WERI-Rb-1 (cell line): ENCODE measurements at regions not wholly inside any gene's neighbourhood (a gene's known extent, or its start where the extent isn't known, plus 50 kb on each side); places are given as distances from the start of the nearest gene placed in this dataset.
"Not testable (repeated sequence)": the region's sequence is repeated elsewhere in the genome, so short reads cannot be mapped to it uniquely, and the experiment has no call there.

Source experiments
- DNase-seq: peaks from one replicate; pipeline ENCODE4 v3.0.0-alpha.2; 2020
- H3K27ac ChIP-seq: fragments of 250-450 bp; sonication (Bioruptor Pico); 2 replicates; pipeline ENCODE4 v1.5.1; 2020; ENCODE audit warnings: mild to moderate bottlenecking, moderate library complexity
- H3K27me3 ChIP-seq: fragments of 250-450 bp; sonication (Bioruptor Pico); 2 replicates; pipeline ENCODE4 v1.5.1; 2021; ENCODE audit warnings: mild to moderate bottlenecking, low read depth, moderate library complexity; ENCODE audit not compliant: insufficient read depth, severe bottlenecking
- H3K36me3 ChIP-seq: fragments of 250-450 bp; sonication (Bioruptor Pico); 2 replicates; pipeline ENCODE4 v1.5.1; 2020; ENCODE audit warnings: mild to moderate bottlenecking, moderate library complexity
- H3K4me3 ChIP-seq: 2 replicates; pipeline ENCODE4 v1.5.1; 2011; ENCODE audit warnings: low read depth, mild to moderate bottlenecking, control low read depth, low read length
- H3K9me3 ChIP-seq: fragments of 250-450 bp; sonication (Bioruptor Pico); 2 replicates; pipeline ENCODE4 v1.5.1; 2021; ENCODE audit warnings: mild to moderate bottlenecking, moderate library complexity; ENCODE audit not compliant: severe bottlenecking
- TF ChIP-seq, protein P1 (sequence below): IDR thresholded peaks from 2 replicates; pipeline ENCODE4 v1.5.1; 2011; ENCODE audit warnings: low read depth, mild to moderate bottlenecking, control low read depth, inconsistent platforms, low read length

DNA sequence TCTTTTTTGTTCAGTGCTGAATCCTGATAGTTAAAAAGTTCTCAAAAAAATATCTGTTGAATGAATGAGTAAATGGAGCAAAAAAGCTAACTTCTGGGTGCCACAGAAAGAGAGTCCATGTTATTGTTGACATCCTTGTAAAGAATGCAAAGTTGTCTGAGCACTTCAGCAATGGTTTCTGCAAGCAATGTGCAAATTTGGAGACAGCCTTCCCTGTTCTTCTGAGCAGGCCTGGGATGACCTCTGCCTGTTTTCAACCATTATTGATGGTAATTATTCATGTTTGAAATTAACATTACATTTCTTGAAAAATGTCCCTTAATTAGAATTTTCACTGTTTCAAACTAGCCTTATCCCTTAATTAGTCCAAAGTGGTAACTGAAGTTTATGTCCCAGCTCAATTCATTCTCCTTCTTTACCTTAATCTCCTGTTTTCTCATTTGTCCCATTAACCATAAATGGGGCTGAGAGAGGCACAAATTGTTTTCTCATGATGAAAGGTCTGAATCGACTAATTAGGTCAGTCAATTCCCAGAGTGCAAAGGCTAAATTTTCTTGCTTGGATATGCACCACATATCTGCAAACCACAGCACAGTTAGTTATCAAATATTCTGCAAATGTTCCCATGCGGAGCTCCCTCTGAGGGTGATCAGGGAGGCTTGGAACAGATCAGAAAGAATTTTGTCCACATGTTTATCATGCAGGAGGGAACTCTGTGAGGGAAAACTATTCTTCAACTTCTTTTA is 139.4 kb upstream of the KRR1 start:
- H3K9me3 ChIP-seq: no peaks in the 10 kb centered on the region
- H3K4me3 ChIP-seq: no peak overlapping the region
- H3K36me3 ChIP-seq: no peaks in the 10 kb centered on the region
- DNase-seq: no peak
- TF ChIP-seq, protein P1, sequence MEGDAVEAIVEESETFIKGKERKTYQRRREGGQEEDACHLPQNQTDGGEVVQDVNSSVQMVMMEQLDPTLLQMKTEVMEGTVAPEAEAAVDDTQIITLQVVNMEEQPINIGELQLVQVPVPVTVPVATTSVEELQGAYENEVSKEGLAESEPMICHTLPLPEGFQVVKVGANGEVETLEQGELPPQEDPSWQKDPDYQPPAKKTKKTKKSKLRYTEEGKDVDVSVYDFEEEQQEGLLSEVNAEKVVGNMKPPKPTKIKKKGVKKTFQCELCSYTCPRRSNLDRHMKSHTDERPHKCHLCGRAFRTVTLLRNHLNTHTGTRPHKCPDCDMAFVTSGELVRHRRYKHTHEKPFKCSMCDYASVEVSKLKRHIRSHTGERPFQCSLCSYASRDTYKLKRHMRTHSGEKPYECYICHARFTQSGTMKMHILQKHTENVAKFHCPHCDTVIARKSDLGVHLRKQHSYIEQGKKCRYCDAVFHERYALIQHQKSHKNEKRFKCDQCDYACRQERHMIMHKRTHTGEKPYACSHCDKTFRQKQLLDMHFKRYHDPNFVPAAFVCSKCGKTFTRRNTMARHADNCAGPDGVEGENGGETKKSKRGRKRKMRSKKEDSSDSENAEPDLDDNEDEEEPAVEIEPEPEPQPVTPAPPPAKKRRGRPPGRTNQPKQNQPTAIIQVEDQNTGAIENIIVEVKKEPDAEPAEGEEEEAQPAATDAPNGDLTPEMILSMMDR: no peak
- no peaks in the 10 kb centered on the region for H3K27me3 ChIP-seq
- no peak overlapping the region for H3K27ac ChIP-seq

DNA sequence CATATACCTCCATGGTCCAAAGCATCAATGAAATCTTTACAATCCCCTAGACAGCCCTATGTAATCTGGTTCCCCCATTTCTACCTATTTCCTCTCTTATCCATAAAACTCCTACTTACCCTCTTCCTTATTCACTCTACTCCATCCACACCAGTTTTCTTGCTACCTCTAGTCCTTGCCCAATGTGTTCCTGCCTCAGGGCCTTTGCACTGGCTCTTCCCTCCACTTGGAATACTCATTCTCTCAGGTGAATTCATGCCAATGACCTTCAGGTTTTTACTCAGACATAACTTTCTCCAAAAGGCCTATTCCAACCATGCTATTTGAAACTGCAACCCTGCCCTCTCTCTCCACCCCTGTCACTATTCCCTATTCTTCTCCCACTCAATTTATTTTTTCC is 138.7 kb upstream of the KRR1 start:
- no peaks in the 10 kb centered on the region for H3K27me3 ChIP-seq
- no peaks in the 10 kb centered on the region for H3K9me3 ChIP-seq
- TF ChIP-seq, protein P1: no peak
- no peak overlapping the region for H3K27ac ChIP-seq
- no peak overlapping the region for H3K4me3 ChIP-seq
- no peaks in the 10 kb centered on the region for H3K36me3 ChIP-seq
- no peak for DNase-seq

DNA sequence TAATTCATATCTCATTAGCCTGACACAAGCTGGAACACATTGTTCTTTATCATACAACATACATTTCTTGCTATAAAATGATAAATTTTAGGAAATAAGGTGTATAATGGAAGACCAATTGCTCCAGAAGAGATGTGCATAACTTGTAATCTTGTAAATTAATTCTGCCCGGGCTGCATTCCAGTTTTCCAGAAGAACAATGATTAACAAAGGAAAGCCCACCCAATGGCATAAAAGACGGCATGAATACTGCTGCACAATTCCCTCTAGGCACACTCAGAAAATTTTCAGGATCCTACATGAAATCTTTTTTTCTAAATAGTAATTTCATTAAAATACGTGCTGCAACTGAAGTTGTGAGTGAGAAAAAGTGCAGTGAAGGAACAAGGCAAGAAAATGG is 137.4 kb upstream of the KRR1 start:
- TF ChIP-seq, protein P1: no peak
- Histone ChIP-seq H3K36me3 (no peaks in the 10 kb centered on the region), H3K4me3 (no peak overlapping the region), H3K9me3 (no peaks in the 10 kb centered on the region), H3K27me3 (no peaks in the 10 kb centered on the region), H3K27ac (no peak overlapping the region)
- DNase-seq: no peak

DNA sequence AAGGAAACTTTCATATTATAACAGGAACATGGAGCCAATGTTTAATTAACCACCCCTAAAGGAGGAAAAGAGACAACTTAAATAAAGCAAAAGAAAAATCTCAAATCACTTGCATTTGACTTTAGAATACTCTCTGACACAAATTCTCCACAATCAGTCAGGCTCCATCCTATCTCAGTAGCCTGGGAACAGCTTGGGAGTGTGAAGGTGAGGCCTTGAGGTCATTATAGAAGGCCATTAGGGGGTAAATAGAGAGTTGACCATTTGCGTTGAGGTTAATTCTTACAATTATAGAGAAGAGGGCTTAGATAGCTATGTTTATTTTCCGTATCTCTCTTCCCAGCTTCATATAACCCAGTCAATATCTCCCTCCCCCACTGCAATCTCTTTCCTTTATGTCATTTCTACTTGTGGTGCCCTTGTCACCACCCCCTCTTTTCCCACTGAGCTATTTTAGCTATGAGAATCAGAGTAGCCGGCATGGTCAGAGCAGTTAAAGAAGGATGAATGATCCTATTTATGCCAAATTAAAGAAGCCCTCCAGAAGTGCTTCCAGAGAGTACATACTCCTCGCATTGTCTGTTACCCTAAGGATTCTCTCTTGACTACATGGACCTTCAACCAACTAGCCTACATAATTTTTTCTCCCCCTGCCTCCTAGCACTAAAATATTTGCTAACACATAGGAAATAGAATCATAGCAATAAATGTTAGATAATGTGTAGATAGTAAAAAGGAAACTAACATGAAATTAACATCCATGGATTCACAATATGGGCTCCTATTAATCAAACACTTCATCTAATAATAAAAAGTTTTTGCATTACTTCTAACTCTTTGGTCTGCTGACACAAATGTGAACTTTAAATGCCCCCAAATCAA is 135.2 kb upstream of the KRR1 start:
- Histone ChIP-seq H3K4me3 (no peak overlapping the region), H3K27ac (no peak overlapping the region), H3K27me3 (no peaks in the 10 kb centered on the region), H3K9me3 (no peaks in the 10 kb centered on the region), H3K36me3 (no peaks in the 10 kb centered on the region)
- no peak for DNase-seq
- TF ChIP-seq, protein P1: no peak

DNA sequence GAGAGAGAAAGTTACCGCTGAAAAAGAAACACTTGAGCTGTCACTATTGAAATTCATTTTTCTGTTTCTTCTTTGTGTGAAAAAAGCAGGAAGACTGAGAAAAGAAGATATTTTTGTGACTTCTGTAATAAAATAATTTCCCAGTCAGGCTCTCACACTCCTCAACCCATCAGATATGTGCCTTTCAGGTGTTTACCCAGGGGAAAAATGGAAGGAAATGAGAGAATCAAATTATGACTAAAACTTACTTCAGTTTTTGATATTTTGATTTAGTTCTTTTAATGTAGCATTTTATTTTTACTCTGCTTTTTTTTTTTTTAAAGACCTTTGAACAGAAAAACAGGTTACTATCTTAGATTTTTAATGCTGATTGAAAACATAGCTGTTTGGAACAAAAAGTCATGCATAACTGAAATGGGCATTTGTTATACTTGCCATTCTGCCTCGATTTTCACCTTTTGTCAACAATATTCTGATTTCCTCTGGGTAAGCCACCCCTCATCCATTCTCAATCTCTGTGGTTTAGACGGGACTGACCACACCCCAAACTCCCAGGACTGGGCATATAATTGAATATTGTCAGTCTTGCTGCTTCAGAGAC is 133.2 kb upstream of the KRR1 start:
- no peaks in the 10 kb centered on the region for H3K27me3 ChIP-seq
- H3K36me3 ChIP-seq: no peaks in the 10 kb centered on the region
- TF ChIP-seq, protein P1: no peak
- no peak overlapping the region for H3K4me3 ChIP-seq
- no peak overlapping the region for H3K27ac ChIP-seq
- DNase-seq: no peak
- no peaks in the 10 kb centered on the region for H3K9me3 ChIP-seq

DNA sequence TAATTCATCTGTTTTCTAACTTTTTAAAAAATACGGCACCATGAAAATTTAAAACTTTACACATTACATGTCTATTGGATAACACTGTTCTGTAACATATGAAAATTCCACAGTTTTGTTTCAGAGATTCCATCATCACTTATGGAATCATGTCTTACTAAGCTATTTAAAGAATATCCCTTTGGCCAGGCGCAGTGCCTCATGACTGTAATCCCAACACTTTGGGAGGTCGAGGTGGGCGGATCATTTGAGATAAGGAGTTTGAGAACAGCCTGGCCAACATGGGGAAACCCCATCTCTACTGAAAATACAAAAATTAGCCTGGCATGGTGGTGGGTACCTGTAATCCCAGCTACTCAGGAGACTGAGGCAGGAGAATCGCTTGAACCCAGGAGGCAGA is 131.7 kb upstream of the KRR1 start:
- H3K27ac ChIP-seq, DNase-seq, H3K36me3 ChIP-seq, H3K9me3 ChIP-seq, H3K4me3 ChIP-seq, H3K27me3 ChIP-seq: not testable (repeated sequence)
